Gastrocnemius medialis (tissue), 4 donors: ENCODE measurements at regions not wholly inside any gene's neighbourhood (a gene's known extent, or its start where the extent isn't known, plus 50 kb on each side); places are given as distances from the start of the nearest gene placed in this dataset.

Source experiments
- ATAC-seq, 2 donors: fragments of 150-250 bp; one replicate each; pipeline ENCODE4 v1.9.1; 2016
- DNase-seq, 2 donors: peaks; one replicate each; pipeline ENCODE4 v3.0.0-alpha.2; 2019
- H3K27ac ChIP-seq, 4 donors: fragments of 200-600 bp; sonication (generic); 1 replicate in 1 of 4; 2 replicates in 3 of 4; pipeline ENCODE4 v1.5.1; 2016 to 2018; ENCODE audit warnings: mild to moderate bottlenecking in 2 of 4, moderate library complexity in 1 of 4
- H3K27me3 ChIP-seq, 3 donors: fragments of 200-600 bp; sonication (generic) in 2 of 3; 1 replicate in 1 of 3; 2 replicates in 2 of 3; pipeline versions ENCODE4 v1.5.1 to v1.6.0; 2016 to 2019; ENCODE audit warnings: mild to moderate bottlenecking in 1 of 3, moderate library complexity in 1 of 3
- H3K36me3 ChIP-seq, 2 donors: fragments of 200-600 bp; sonication (generic) in 1 of 2; one replicate each; pipeline ENCODE4 v1.5.1; 2017 to 2018
- H3K4me1 ChIP-seq, 2 donors: fragments of 200-600 bp; sonication (generic) in 1 of 2; one replicate each; pipeline ENCODE4 v1.5.1; 2016 to 2017; ENCODE audit warnings: mild to moderate bottlenecking in 2 of 2
- H3K4me3 ChIP-seq, 4 donors: fragments of 200-600 bp; sonication (generic) in 3 of 4; 1 replicate in 1 of 4; 2 replicates in 3 of 4; pipeline ENCODE4 v1.5.1; 2016 to 2019; ENCODE audit warnings: mild to moderate bottlenecking in 2 of 4
- H3K9me3 ChIP-seq, 3 donors: fragments of 200-600 bp; sonication (generic) in 2 of 3; 1 replicate in 1 of 3; 2 replicates in 2 of 3; pipeline ENCODE4 v1.5.1; 2016 to 2019
- POLR2A ChIP-seq, 2 donors: fragments of 450-650 bp; IDR thresholded peaks; one replicate each; pipeline ENCODE4 v1.6.1; 2017; ENCODE audit warnings: antibody characterized with exemption in 2 of 2, mild to moderate bottlenecking in 2 of 2, moderate library complexity in 2 of 2
- in situ Hi-C, 4 donors: fragments of 200-750 bp; cut with MboI; loops; one replicate each; pipeline versions ENCODE4 v1.15.0 to v1.8.0; 2017; ENCODE audit warnings: low sequenced_read_pairs in 4 of 4
- intact Hi-C: fragments of 100-400 bp; cut with DNase I; formaldehyde crosslinking; loops from one replicate; pipeline ENCODE4 v1.15.1; 2023; ENCODE audit warnings: low total_unique reads
- TF ChIP-seq, protein P1 (sequence below), 5 experiments: fragments of 450-650 bp in 3 of 5; fragments of 200-600 bp in 2 of 5; sonication (generic) in 2 of 5; IDR thresholded peaks in 4 of 5; conservative IDR thresholded peaks in 1 of 5; 1 replicate in 4 of 5; 2 replicates in 1 of 5; pipeline ENCODE4 v1.5.1; 2016 to 2019; ENCODE audit warnings: antibody characterized with exemption in 5 of 5, mild to moderate bottlenecking in 3 of 5, moderate library complexity in 3 of 5

DNA sequence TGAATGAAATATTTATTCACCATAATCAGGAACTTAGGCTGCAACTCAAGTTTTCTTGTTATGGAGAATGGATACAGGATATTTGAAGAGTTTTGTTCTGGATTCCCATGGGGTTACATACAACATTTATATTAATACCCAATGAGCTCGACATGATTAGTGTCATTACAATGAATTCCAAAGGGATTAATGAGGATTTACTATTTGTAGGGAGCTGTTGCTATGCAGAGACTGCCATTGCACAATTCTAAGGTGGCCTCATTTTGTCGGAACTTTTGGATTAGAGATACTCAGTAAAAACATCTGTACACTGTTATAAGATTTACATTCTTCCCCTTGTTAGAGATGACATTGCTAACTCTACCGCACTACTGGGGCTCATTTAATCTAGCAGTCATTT is 586.8 kb upstream of the MAP3K7 start:
- ATAC-seq (no peak), DNase-seq (no peak)
- H3K4me1 ChIP-seq = no peaks in the 10 kb centered on the region
- H3K27me3 ChIP-seq = no peaks in the 10 kb centered on the region
- TF ChIP-seq, protein P1, sequence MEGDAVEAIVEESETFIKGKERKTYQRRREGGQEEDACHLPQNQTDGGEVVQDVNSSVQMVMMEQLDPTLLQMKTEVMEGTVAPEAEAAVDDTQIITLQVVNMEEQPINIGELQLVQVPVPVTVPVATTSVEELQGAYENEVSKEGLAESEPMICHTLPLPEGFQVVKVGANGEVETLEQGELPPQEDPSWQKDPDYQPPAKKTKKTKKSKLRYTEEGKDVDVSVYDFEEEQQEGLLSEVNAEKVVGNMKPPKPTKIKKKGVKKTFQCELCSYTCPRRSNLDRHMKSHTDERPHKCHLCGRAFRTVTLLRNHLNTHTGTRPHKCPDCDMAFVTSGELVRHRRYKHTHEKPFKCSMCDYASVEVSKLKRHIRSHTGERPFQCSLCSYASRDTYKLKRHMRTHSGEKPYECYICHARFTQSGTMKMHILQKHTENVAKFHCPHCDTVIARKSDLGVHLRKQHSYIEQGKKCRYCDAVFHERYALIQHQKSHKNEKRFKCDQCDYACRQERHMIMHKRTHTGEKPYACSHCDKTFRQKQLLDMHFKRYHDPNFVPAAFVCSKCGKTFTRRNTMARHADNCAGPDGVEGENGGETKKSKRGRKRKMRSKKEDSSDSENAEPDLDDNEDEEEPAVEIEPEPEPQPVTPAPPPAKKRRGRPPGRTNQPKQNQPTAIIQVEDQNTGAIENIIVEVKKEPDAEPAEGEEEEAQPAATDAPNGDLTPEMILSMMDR (IDR thresholded peaks at IDR 0.05 in 4 of 5, conservative IDR thresholded peaks at IDR 0.05 in 1 of 5) = no peak
- no peak for TF ChIP-seq POLR2A (IDR thresholded peaks at IDR 0.05)
- H3K9me3 ChIP-seq = no peaks in the 10 kb centered on the region
- H3K27ac ChIP-seq = no peak overlapping the region
- in situ Hi-C loops = no loop called here
- no peaks in the 10 kb centered on the region for H3K36me3 ChIP-seq
- no peak overlapping the region for H3K4me3 ChIP-seq
- intact Hi-C loops = no loop called here

DNA sequence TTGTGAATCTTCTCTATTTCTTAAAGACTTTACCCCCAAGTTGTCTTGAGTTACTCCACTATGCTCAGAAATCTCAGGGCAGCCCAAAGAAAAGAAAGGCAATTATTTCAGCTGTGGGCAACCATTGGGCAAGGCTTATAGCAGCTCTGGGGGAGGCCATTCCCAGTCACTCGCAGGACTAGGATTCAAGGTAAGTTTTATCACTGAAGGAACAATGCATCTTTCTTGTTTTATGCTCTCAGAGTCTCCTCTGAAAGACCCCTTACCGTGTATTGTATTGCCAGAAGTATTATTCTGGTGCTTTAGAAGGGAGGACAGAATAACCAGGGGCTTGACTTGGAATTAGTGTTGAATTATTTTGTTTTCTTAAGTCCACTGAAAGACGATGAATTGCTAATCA is 586.3 kb upstream of the MAP3K7 start:
- Histone ChIP-seq H3K27me3 (no peaks in the 10 kb centered on the region), H3K36me3 (no peaks in the 10 kb centered on the region), H3K4me1 (no peaks in the 10 kb centered on the region), H3K4me3 (no peak overlapping the region), H3K27ac (no peak overlapping the region), H3K9me3 (no peaks in the 10 kb centered on the region)
- DNase-seq (no peak), ATAC-seq (no peak)
- intact Hi-C loops = no loop called here
- in situ Hi-C loops = no loop called here
- no peak for TF ChIP-seq POLR2A (IDR thresholded peaks at IDR 0.05)
- TF ChIP-seq, protein P1 (IDR thresholded peaks at IDR 0.05 in 4 of 5, conservative IDR thresholded peaks at IDR 0.05 in 1 of 5) = no peak

DNA sequence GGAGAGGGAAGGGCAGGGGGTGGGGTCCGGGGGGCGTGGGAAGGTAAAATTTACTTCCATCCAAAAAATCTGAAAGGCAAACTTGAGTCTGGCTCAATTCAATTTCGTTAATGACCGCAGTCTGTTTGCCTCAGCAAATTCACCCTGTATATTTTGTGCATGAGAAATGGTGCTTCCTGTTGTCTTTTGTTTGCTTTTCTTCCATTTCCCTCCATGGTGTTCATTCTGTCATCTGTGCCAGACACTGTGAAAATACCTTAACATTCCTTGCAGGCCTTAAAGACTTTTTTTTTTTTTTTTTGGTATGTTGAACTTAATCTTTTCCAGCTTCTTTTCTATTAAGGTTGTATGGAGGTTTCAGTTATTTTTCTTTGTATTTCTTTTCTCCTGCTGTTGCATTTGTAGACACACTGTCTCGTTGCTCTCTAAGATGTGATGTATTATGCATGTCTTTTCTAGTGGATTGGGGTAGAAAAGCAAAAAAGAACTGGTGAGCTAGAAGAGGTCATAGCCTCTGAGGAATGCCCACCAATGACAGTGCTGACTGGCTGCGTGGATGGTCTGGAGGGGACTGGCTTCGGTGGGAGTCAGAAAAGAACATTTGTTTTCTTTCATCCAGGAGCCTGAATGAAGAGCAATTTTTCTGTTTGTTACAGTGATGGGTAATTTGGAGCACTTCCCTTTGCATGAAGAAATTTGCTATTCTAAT is 585.0 kb upstream of the MAP3K7 start:
- TF ChIP-seq, protein P1 (IDR thresholded peaks at IDR 0.05 in 4 of 5, conservative IDR thresholded peaks at IDR 0.05 in 1 of 5) = no peak
- no peak for TF ChIP-seq POLR2A (IDR thresholded peaks at IDR 0.05)
- no peak for ATAC-seq
- no peak overlapping the region for H3K27ac ChIP-seq
- intact Hi-C loops (no loop called here), in situ Hi-C loops (no loop called here)
- no peak for DNase-seq
- no peaks in the 10 kb centered on the region for H3K4me1 ChIP-seq
- no peaks in the 10 kb centered on the region for H3K9me3 ChIP-seq
- no peak overlapping the region for H3K4me3 ChIP-seq
- H3K27me3 ChIP-seq = no peaks in the 10 kb centered on the region
- H3K36me3 ChIP-seq = no peaks in the 10 kb centered on the region

DNA sequence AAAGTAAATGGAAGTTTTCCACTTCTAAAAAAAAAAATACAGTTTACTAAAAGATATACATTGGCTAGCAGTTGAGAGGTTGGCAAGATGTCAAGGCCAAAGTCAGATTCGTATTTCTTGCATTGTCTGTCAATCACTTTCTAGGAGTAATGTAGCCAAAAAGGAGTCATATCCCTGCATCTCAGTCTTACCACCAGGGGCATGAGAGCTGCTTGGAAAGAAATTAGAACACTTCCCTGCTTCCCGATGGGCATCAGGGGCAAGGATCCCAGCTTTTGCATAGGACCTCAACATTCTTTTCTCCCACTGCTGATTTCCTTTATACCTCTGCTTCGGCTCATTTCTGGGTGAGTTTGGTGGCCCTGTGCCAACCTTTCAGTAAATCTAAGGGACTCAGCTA is 581.0 kb upstream of the MAP3K7 start:
- DNase-seq = no peak
- no peak overlapping the region for H3K4me3 ChIP-seq
- no peak overlapping the region for H3K27ac ChIP-seq
- intact Hi-C loops = no loop called here
- in situ Hi-C loops = no loop called here
- H3K27me3 ChIP-seq = no peaks in the 10 kb centered on the region
- no peak for ATAC-seq
- no peaks in the 10 kb centered on the region for H3K9me3 ChIP-seq
- H3K36me3 ChIP-seq = no peaks in the 10 kb centered on the region
- H3K4me1 ChIP-seq = no peaks in the 10 kb centered on the region
- TF ChIP-seq, protein P1 (IDR thresholded peaks at IDR 0.05 in 4 of 5, conservative IDR thresholded peaks at IDR 0.05 in 1 of 5) = no peak
- TF ChIP-seq POLR2A (IDR thresholded peaks at IDR 0.05) = no peak
